Ovary (tissue), 7 donors: ENCODE measurements at regions not wholly inside any gene's neighbourhood (a gene's known extent, or its start where the extent isn't known, plus 50 kb on each side); places are given as distances from the start of the nearest gene placed in this dataset.

ENCODE experiments used
- DNase-seq, 5 donors: peaks; one replicate each; pipeline ENCODE4 v3.0.0-alpha.2; 2019 to 2020
- H3K27ac ChIP-seq, 2 donors: fragments of 200-600 bp; one replicate each; pipeline versions ENCODE4 v1.5.1 to v1.8.0; 2019 to 2022
- H3K27me3 ChIP-seq: fragments of 200-600 bp; one replicate; pipeline ENCODE4 v1.8.0; 2022
- H3K36me3 ChIP-seq: fragments of 200-600 bp; sonication (generic); one replicate; pipeline ENCODE4 v1.5.1; 2019
- H3K4me1 ChIP-seq: one replicate; pipeline ENCODE4 v1.8.1; 2013; ENCODE audit warnings: mild to moderate bottlenecking, moderate library complexity; ENCODE audit not compliant: insufficient read depth
- H3K4me3 ChIP-seq: fragments of 200-600 bp; sonication (generic); one replicate; pipeline ENCODE4 v1.5.1; 2017
- H3K9me3 ChIP-seq, 2 donors: fragments of 200-600 bp in 1 of 2; sonication (generic) in 1 of 2; one replicate each; pipeline versions ENCODE4 v1.5.1 to v1.8.1; 2013 to 2019; ENCODE audit warnings: mild to moderate bottlenecking in 1 of 2, moderate library complexity in 1 of 2
- CTCF ChIP-seq, 3 donors: fragments of 450-650 bp in 2 of 3; fragments of 200-600 bp in 1 of 3; IDR thresholded peaks; one replicate each; pipeline versions ENCODE4 v1.5.1 to v1.8.0; 2016 to 2022; ENCODE audit warnings: antibody characterized with exemption in 3 of 3, mild to moderate bottlenecking in 1 of 3
- EP300 ChIP-seq: sonication (generic); formaldehyde crosslinking; IDR thresholded peaks from one replicate; pipeline ENCODE4 v1.6.1; 2017; ENCODE audit warnings: antibody characterized with exemption
- POLR2A ChIP-seq: fragments of 450-650 bp; IDR thresholded peaks from one replicate; pipeline ENCODE4 v1.6.1; 2017; ENCODE audit warnings: antibody characterized with exemption, mild to moderate bottlenecking, moderate library complexity
- WGBS, 3 donors: extraction: QIAGEN DNeasy Blood & Tissue Kit in 1 of 3; methylation state at CpG; one replicate each; pipeline versions ENCODE4 v1.1.5 to v1.1.7; 2013 to 2017; 5-methylcytosine and 5-hydroxymethylcytosine counted together
- intact Hi-C, 4 donors: fragments of 100-400 bp; cut with DNase I; formaldehyde crosslinking; loops; one replicate each; pipeline versions ENCODE4 v1.11.0 to v1.15.1; 2022 to 2023
- donor health status: DM: no; HTN: no; CAD: no; lungs with moderate emphysema.
- donor health status: DM: no; HTN: no; CAD: no.
- donor health status: Bipolar disorder and iron deficiency.
- donor health status: DM: no; HTN: no; CAD: no.
- donor health status: DM: yes; HTN: yes; CAD: no.

DNA sequence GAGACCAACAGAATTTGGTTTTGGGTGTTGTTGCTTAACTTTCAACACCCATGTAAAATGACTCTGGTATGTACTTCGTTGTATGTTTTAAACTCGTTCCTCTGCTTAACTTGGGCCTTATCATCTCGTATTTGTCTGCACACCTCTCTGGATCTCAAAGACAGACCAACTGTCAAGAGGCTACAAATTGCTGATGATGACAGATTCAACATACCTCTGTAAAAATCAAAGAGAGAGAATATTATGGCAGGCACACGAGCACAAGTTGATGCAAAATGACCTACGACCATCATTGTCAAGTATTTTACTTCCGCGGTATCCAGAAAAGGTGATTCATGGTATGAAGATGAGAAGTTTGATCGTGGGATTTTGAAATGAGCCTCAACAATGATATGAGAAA, 132.1 kb upstream of the ARGLU1 start:
- no peak overlapping the region for H3K27ac ChIP-seq
- no peak for DNase-seq
- no peak overlapping the region for H3K4me3 ChIP-seq
- WGBS, 3 donors = 86 to 92% (median 92%) methylated on average over 8 of the region's 8 CpGs
- H3K9me3 ChIP-seq = no peaks in the 10 kb centered on the region
- no peaks in the 10 kb centered on the region for H3K36me3 ChIP-seq
- intact Hi-C loops = no loop called here
- no peaks in the 10 kb centered on the region for H3K4me1 ChIP-seq
- no peaks in the 10 kb centered on the region for H3K27me3 ChIP-seq
- TF ChIP-seq EP300 (no peak), CTCF (IDR thresholded peaks at IDR 0.05) (no peak), POLR2A (no peak)

- TF ChIP-seq POLR2A = no peak
- no peak for TF ChIP-seq EP300
- TF ChIP-seq CTCF (IDR thresholded peaks at IDR 0.05) = no peak
- H3K4me1 ChIP-seq = no peaks in the 10 kb centered on the region
- H3K27me3 ChIP-seq = no peaks in the 10 kb centered on the region
- H3K9me3 ChIP-seq = no peaks in the 10 kb centered on the region
- DNase-seq = no peak
- intact Hi-C loops = no loop called here
- no peaks in the 10 kb centered on the region for H3K36me3 ChIP-seq
- no peak overlapping the region for H3K27ac ChIP-seq
- H3K4me3 ChIP-seq = no peak overlapping the region
- 68 to 72% (median 71%) methylated on average over 5 of the region's 5 CpGs for WGBS, 3 donors
Measured at GRCh38 chr13:106699311-106699710, 131.4 kb upstream of the ARGLU1 start.

DNA sequence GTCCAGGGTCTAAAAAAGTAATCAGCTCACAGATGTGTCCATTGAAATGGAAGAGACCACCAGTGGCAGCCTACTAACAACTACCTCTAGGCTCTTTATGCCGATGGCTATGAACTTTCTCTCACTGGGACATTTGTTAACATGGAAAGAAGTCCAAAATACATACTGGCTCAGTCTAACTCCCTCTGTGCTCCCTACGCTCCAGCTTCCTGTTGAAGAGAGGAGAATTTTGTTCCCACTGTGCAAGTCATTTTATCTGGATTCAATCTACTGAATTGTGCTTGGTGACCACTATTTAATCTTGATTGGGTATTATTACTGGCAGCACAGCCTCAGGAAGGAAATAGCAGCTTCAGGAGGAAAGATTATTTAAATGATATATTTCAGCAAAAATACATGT, 128.8 kb upstream of the ARGLU1 start:
- H3K36me3 ChIP-seq = no peaks in the 10 kb centered on the region
- no peak overlapping the region for H3K4me3 ChIP-seq
- H3K9me3 ChIP-seq = no peaks in the 10 kb centered on the region
- no peaks in the 10 kb centered on the region for H3K4me1 ChIP-seq
- intact Hi-C loops = no loop called here
- no peak for DNase-seq
- TF ChIP-seq CTCF (IDR thresholded peaks at IDR 0.05) = no peak
- no peak for TF ChIP-seq EP300
- TF ChIP-seq POLR2A = no peak
- H3K27me3 ChIP-seq = no peaks in the 10 kb centered on the region
- no peak overlapping the region for H3K27ac ChIP-seq
- 84 to 92% (median 88%) methylated on average over 2 of the region's 2 CpGs for WGBS, 3 donors

DNA sequence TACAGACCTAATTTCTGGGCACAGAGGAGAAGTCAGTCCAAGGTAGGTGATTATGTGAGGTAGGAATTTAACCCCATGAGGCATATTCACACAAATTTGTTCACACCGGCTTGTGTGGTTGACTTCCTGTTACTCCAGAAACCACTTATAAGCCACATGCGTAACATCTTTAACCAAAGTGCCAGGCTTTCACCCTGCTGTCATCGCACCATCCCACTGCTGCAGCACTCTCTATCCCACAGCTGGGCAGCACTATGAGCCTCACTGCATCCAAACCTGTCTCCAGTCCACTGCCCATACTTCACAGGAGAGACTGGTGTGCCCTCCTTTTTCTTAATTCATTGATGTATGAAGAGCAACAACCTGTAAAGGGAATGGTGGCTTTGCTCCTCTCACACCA, 128.2 kb upstream of the ARGLU1 start:
- no peak for DNase-seq
- intact Hi-C loops = no loop called here
- TF ChIP-seq EP300 = no peak
- TF ChIP-seq POLR2A = no peak
- TF ChIP-seq CTCF (IDR thresholded peaks at IDR 0.05) = no peak
- no peak overlapping the region for H3K27ac ChIP-seq
- no peaks in the 10 kb centered on the region for H3K27me3 ChIP-seq
- H3K36me3 ChIP-seq = no peaks in the 10 kb centered on the region
- WGBS, 3 donors = 95 to 97% (median 97%) methylated on average over 3 of the region's 3 CpGs
- no peaks in the 10 kb centered on the region for H3K4me1 ChIP-seq
- no peak overlapping the region for H3K4me3 ChIP-seq
- no peaks in the 10 kb centered on the region for H3K9me3 ChIP-seq

DNA sequence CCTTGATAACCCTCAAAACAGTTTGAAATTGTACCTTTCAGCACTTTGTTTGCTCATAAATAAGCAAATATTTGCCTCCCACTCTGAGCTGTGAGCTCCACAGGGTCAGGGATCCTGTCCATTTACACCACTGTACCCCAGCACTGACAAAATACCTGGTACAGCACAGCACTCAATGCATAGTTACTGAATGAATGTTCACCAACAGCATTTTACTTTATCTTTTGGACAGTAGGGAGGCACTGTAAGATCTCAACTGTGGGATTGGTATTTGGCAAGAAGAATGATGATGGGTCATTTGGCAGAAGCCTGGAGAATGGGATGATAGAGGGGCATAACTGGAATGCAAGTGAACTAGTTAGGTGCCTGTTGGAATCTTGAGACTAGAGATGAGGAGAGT, 127.2 kb upstream of the ARGLU1 start:
- intact Hi-C loops = no loop called here
- TF ChIP-seq CTCF (IDR thresholded peaks at IDR 0.05) (no peak), POLR2A (no peak), EP300 (no peak)
- Histone ChIP-seq H3K9me3 (no peaks in the 10 kb centered on the region), H3K36me3 (no peaks in the 10 kb centered on the region), H3K27ac (no peak overlapping the region), H3K4me1 (no peaks in the 10 kb centered on the region), H3K27me3 (no peaks in the 10 kb centered on the region), H3K4me3 (no peak overlapping the region)
- DNase-seq = no peak
